NCI-H460 (cell line): ENCODE measurements at regions not wholly inside any gene's neighbourhood (a gene's known extent, or its start where the extent isn't known, plus 50 kb on each side); places are given as distances from the start of the nearest gene placed in this dataset.

Experiments used
- DNase-seq: peaks from one replicate; pipeline ENCODE4 v3.0.0-alpha.2; 2016; ENCODE audit warnings: low read depth; ENCODE audit errors: extremely low read depth

DNA sequence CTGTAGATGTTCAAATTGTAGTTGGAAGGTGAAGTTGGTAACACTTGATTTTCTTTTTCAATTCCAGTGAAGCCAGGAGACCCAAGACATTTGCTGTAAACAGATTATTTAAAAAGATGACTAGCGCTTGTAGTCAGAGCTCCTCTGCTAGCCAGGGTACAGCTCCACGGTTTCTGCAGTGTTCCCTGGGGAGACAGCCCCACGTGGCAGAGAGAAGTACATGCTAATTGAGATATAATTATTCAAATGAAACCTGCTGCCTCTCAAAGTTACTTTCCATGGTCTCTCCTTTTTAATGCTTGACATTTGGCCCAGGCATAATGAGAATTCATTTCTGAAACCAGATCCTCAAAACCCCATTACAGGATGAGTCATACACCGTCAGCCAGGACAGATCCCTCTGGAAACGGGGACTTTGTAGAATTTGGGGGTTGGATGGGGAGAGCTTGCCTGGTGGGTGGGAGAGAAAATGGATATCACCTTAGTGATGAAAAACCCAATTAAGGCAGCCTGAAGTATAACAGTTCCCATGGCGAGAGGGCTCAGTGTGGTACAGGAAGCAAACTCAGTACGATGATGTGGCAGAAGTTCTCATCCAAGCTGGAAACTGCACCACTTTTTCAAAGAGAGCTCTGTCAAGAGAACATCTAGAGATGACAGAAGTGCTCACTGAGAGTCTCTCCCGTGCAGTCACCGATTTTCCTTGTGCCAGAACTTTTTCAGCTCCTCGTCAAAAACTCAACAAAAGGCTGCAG, 637.7 kb upstream of the TMEM132C start:
- DNase-seq: no peak

DNA sequence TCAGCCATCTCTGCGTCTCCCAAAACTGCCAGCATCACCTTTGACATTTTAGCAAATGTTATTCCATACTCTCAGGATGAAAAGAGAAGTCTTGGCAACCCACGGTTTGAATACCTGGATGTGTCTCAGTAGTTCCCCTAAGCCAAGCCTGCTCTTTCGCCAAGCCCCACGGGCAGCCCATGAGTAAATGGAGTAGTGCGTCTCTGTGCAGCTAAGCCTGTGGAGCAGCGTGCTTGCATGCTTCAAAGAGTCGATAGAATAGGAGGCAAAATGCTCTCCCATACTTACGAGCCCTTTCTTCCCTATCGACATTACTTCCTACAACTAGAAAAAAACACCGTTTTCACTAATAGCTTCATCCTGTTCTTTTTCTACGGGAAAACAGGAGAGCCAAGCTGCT, 634.5 kb upstream of the TMEM132C start:
- no peak for DNase-seq

- DNase-seq: no peak
Measured at GRCh38 chr12:127635838-127636237, 631.1 kb upstream of the TMEM132C start.

DNA sequence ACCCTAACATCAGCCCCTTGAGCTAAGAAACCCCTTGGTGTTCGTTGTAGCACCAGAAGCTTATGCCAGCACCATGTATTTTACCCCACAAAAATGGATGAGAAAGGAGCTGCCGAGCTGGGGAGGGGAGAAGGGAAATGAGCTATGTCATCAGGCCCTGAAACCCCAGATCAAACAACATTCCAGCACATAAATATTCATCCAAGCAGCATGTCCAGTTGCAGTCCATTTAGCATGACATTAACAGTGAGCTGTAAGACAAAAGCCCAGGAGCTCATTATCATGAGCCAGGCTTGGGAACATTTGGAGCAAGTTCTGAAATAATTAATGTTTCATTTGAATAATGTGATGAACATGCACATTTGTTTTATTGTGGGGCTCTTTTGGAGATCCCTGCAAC, 630.1 kb upstream of the TMEM132C start:
- no peak for DNase-seq

DNA sequence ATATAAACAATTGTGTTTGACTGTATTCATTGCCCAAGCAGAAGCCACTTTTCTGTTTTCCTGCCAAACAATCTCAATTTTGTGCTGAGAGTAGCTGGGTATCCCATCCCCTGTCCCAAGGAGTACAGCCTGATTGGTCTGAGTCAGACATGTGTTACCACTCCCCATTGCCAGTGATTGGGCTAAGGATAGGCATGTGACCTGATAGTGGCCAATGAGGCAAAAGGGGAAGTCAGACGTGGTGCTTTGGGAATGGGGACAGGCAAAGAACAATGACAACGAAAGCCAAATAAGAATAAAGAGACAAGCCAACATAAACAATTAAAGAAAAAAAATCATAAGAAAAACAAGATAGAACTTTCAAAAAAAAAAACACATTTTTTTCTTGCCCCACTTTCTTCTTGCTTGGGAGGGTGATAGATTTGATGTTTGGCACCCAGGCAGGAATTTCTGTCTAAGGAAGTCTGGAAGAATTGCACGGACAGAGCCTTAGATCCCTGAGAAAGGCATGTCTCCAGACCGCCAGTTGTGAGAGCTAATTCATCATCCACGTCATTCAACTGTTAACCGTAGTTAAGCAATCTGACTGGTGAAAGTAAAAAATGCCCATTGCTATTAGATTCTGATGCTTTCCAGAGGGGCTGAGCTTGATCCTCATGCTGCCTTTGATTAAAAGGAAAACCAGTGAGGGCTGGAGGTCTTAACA, 626.6 kb upstream of the TMEM132C start:
- no peak for DNase-seq

DNA sequence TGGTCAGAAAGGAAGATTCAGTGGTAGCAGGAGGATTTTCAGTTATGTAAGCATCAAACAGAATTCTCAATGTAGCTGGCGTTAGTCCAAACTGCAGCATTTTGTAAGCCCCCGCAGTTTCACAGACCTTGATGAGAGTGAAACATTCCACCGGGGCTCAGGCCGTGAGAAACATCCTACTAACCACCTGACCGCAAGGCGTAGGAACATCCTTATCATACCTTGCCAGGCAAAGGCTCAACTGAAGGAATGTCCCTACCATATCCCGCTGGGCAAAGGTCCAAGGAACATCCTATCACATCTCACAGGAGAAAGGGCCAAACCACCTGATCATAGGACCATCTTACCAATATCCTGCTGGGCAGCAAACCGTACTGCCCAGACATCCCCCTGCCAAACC, 624.8 kb upstream of the TMEM132C start:
- no peak for DNase-seq

DNA sequence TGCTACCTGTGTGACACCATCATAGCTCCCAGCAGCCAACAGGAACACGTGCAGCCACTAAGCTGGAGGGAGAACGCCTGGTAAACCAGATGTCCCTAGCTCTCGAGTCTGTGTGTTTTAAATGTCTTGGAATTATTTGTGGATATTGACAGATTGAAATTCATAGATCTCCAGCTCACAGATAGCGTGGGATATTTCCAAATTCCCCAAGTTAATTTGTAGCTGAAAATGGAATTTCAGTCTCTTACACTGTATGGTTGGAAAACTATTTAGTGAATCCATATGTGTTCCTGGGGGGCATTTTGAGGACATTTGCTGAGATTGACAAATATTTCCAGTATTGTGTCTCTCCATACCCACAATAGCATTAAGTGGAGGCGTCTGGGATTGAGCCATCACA, 618.6 kb upstream of the TMEM132C start:
- no peak for DNase-seq

DNA sequence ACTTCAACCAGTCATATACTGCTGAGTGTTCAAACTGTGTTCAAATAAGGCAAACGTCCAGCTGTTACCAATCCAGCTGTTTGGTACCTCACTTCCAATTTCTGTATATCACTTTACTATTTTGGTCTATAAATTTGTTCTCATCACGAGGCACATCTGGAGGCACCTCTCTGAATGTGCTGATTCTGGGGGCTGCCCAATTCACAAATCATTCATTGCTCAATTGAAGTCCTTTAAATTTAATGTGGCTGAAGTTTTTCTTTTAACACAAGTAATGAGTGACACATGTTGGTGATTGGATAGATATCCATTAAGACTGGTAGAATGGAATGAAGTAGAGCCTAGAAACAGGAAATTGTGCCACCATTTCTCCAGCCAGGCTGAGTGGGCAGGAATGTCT, 617.0 kb upstream of the TMEM132C start:
- DNase-seq: no peak

DNA sequence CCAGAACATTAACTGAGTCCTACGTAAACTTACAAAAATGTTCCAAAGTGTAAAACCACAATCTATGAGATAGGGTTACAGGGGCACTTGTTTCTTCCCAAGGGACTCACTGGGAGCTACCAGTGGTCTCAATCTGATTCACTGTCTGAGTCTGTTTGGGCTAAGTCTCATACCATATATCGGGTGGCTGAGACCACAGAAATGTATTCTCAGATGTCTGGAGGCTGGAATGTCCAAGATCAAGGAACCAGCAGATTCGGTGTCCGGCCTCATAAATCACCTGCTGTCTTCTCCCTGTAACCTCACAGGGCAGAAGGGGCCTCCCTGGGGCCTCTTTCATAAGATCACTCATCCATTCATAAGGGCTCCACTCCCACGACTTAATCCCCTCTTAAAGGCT, 616.3 kb upstream of the TMEM132C start:
- no peak for DNase-seq

GRCh38 chr12:127652281-127652680, 614.7 kb upstream of the TMEM132C start:
- DNase-seq: no peak

- no peak for DNase-seq
Measured at GRCh38 chr12:127654383-127654985, 612.5 kb upstream of the TMEM132C start.

GRCh38 chr12:127655691-127656090, 611.3 kb upstream of the TMEM132C start:
- no peak for DNase-seq

DNA sequence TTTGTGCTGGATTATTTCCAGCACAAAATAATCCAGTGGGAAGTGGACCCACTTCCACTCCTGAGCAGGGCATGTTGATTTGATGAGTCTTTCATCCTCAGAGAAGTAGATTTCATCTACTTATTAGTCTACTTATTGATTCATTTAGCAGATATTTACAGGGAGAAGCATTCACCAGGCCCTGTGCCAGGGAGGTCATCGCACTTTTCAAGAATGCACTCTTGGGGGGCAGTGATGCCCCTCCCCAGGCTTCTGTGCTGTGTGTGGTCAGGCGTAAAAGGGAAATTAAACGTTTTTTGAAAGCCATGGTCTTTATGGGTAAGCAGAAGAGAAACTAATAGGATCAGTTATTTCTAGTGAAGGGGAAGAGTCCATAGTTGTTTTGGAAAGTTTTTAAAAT, 610.7 kb upstream of the TMEM132C start:
- no peak for DNase-seq

DNA sequence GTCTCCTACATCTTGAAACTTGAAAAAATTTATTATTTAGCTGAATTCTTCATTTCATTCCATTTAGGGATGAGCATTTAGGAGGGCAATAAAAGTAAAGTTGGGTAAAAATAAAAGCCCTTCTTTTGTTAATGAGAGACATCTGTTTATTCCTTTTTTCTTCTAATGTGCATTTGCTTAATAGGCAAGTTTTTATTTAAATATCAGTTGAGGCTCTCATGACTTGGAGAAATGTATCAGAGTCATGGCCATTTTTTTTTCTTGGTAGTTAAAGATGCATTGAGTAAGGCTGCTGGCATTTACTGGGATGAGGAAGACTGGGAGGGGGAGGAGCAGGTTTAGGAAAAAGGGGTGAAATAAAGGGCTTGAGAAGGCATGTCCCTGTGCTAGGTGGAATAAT, 609.9 kb upstream of the TMEM132C start:
- no peak for DNase-seq

- no peak for DNase-seq
Measured at GRCh38 chr12:127660961-127661360, 606.0 kb upstream of the TMEM132C start.

GRCh38 chr12:127663716-127664115, 603.3 kb upstream of the TMEM132C start:
- DNase-seq: no peak

GRCh38 chr12:127664901-127665300, 602.1 kb upstream of the TMEM132C start:
- no peak for DNase-seq

DNA sequence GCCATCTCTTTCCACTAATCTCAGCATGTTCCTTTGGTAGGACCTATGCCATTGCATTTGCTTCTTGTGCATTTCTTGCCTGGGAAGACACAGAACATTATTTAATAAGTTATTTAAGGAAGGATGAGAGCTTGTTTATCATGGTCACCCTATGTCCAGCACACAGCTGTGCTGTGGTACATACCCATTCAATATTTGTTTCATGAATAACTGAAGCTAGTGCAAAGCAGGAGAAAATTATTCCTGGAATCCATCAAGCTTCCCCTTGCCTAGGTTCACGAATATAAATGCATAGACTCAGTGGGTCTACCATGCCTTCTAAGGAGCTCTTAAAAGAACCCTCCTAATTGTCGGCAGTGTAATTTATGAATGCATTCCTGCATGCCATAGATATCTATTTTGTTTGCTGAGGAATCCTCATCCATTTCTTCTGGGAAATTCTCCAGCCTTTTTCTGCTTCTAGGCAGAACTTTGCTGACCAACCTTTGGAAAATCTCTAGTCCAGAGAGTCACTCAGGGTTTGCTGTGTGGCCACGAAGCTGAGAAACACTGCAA, 599.8 kb upstream of the TMEM132C start:
- DNase-seq: no peak

DNA sequence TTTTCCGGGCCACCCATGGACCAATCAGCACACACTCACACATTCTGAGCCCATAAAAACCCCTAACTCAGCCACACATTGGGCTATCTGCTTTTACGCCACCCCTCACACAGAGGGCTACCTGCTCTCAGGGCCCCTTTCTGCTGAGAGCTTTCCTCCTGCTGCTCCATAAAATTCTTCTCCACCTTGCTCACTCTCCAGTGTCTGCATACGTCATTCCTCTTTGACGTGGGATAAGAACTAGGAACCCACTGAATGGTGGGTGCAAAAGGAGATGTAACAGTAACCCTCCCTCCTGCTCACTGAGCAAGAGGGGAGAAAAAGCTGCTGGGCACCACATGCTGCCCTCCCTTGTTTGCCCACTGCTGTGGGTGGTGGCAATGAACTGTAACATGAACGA, 596.7 kb upstream of the TMEM132C start:
- no peak for DNase-seq

GRCh38 chr12:127670796-127671195, 596.2 kb upstream of the TMEM132C start:
- DNase-seq: no peak

DNA sequence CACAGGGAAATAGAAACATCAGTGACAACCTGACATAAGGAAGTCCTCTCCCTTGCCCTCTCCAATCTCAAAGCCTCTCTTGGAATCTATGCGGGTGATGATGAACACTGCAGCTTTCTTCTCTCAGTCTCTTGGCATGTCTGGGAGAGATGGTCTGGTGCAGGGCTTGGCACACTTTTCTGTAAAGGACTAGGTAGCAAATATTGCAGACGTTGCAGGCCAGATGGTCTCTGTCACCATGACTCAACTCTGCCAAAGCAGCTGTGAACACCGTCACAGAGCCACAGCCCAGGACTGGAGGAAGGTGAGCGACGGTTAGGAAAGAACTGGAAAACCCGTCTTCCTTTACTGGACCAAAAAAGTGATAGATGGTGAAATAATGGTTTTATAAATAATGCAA, 591.0 kb upstream of the TMEM132C start:
- DNase-seq: no peak
